SK-MEL-5 (cell line): ENCODE measurements at regions not wholly inside any gene's neighbourhood (a gene's known extent, or its start where the extent isn't known, plus 50 kb on each side); places are given as distances from the start of the nearest gene placed in this dataset.

ENCODE experiments used
- DNase-seq: peaks from one replicate; pipeline ENCODE4 v3.0.0-alpha.2; 2016; ENCODE audit warnings: low read depth, low spot score
- in situ Hi-C: cut with HindIII; loops from 2 replicates; pipeline ENCODE4 v1.10.0; 2016; ENCODE audit warnings: low sequenced_read_pairs, high pct_unique_total_duplicates, low pct_unique_long_range_greater_than_20kb

GRCh38 chr3:194996746-194997145 is 274.2 kb downstream of the XXYLT1 start:
- in situ Hi-C loops = no loop called here
- no peak for DNase-seq

- in situ Hi-C loops = no loop called here
- no peak for DNase-seq
These were observed 272.5 kb downstream of the XXYLT1 start for GRCh38 chr3:194998417-194998816.

GRCh38 chr3:194998948-194999347 is 272.0 kb downstream of the XXYLT1 start:
- in situ Hi-C loops = no loop called here
- no peak for DNase-seq

GRCh38 chr3:194999491-194999890 is 271.5 kb downstream of the XXYLT1 start:
- no peak for DNase-seq
- in situ Hi-C loops = no loop called here

GRCh38 chr3:195001261-195001660 is 269.7 kb downstream of the XXYLT1 start:
- in situ Hi-C loops = no loop called here
- no peak for DNase-seq

- peak; percentile 58 for DNase-seq
- in situ Hi-C loops = no loop called here
These were observed 268.7 kb downstream of the XXYLT1 start for GRCh38 chr3:195001961-195002861.

- no peak for DNase-seq
- in situ Hi-C loops = no loop called here
These were observed 267.7 kb downstream of the XXYLT1 start for GRCh38 chr3:195003006-195003892.

- in situ Hi-C loops = no loop called here
- no peak for DNase-seq
These were observed 267.1 kb downstream of the XXYLT1 start for GRCh38 chr3:195003893-195004289.

- DNase-seq = no peak
- in situ Hi-C loops = no loop called here
These were observed 266.3 kb downstream of the XXYLT1 start for GRCh38 chr3:195004512-195005250.

- DNase-seq = no peak
- in situ Hi-C loops = no loop called here
These were observed 265.7 kb downstream of the XXYLT1 start for GRCh38 chr3:195005251-195005620.

- DNase-seq = no peak
- in situ Hi-C loops = no loop called here
These were observed 265.0 kb downstream of the XXYLT1 start for GRCh38 chr3:195005759-195006510.

GRCh38 chr3:195007151-195007550 is 263.8 kb downstream of the XXYLT1 start:
- DNase-seq = no peak
- in situ Hi-C loops = no loop called here

- DNase-seq = no peak
- in situ Hi-C loops = no loop called here
These were observed 263.2 kb downstream of the XXYLT1 start for GRCh38 chr3:195007766-195008165.

GRCh38 chr3:195008816-195009215 is 262.1 kb downstream of the XXYLT1 start:
- in situ Hi-C loops = no loop called here
- DNase-seq = no peak

- in situ Hi-C loops = no loop called here
- DNase-seq = no peak
These were observed 261.3 kb downstream of the XXYLT1 start for GRCh38 chr3:195009616-195010015.

GRCh38 chr3:195010551-195011100 is 260.3 kb downstream of the XXYLT1 start:
- DNase-seq = no peak
- in situ Hi-C loops = no loop called here

- in situ Hi-C loops = no loop called here
- no peak for DNase-seq
These were observed 259.6 kb downstream of the XXYLT1 start for GRCh38 chr3:195011231-195011834.
